ENCODE measurements at regions not wholly inside any gene's neighbourhood (a gene's known extent, or its start where the extent isn't known, plus 50 kb on each side); places are given as distances from the start of the nearest gene placed in this dataset.
A peak's percentile ranks its signal among the peaks of the same experiment; 100 is the strongest.

- DNase-seq, result no peak
Observed at GRCh38 chr3:30372837-30373236, 233.6 kb upstream of the TGFBR2 start.

DNA sequence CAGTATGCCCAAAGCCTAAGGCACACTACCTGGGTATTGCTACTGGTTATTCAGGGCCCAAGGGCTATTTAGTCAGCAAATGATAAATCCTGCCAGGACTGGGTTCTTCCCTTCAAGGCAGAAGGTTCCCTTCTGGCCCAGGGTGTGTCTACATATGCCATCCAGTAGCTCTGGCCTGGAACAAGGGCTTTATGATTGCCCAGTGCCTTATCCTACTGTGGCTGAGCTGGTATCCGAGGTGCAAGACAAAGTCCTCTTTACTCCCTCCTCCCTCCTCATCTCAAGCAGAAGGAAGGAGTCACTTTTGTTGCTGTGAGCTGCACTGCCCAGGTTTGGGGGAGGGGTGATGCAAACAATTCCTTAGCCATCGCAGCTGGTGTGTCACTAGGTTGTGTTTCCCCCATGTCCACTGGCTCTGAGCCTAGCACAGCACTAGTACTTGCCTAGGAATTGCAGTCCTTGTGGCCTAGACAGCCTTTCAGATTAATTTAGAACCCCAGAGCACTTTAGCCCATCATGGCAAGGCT lies 221.8 kb upstream of the TGFBR2 start:
- no peak for DNase-seq

DNA sequence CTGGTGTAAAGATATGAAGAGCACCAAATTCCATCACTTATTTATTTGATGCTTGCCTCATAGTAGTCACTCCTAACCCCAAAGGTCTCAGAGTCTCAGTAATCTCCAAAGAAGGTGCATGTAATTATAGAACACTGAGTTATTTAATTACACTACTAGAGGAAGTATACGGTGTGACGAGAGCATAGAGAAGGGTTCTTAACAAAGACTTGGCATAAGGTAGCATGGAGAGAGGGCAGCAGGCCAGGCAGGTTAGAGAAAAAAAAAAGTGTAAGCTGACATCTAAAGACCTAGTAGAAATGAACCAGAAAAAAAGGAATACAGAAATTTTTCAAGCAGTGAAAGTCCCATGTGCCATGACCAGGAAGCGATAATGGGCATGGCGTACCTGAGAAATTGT lies 213.3 kb upstream of the TGFBR2 start:
- DNase-seq, result no peak

DNA sequence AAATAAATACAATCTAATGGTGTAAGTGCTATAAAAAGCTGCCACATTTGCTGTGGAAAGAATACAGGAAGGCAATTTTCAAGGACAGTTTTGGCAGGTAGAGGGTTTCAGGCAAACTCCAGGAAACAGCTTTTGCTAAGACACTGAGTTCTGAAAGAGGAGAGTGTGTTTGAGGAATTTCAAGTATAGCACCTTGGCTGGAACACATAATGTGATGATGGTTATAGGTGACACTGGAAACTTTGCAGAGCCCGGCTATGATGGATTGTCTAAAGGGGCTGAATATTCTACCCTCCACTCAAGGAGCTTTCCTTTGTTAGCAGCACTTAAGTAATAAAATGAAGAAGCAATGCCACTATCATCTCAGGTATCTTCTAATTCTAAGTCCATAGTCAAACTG lies 209.4 kb upstream of the TGFBR2 start:
- DNase-seq, result no peak

DNA sequence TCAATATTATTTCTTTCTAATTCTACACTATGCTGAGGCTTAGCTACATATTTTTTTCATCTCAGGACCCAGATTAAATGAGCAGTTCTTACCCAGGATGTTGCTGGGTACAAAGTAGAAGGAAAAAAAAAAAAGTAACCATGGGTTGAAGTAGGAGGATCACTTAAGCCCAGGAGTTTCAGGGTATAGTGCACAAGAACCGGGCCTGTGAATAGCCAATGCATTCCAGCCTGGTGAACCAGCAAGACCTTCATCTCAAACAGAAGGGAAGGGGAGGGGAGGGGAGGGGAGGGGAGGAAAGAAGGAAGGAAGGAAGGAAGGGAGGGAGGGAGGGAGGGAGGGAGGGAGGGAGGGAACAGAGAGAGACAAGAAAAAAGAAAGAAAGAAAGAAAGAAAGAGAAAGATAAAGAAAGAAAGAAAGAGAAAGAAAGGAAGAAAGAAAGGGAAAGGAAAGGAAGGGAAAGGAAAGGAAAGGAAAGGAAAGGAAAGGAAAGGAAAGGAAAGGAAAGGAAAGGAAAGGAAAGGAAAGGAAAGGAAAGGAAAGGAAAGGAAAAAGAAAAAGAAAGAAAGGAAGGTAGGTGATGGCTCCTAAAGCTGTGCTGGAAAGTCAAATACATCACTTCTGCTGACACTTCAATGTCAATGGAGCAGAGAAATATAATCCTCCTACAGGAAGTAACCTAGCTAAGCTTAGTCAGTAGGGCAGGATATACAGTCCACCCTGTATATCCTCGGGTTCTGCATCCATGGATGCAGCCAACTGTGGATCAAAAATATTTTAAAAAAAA lies 206.8 kb upstream of the TGFBR2 start:
- DNase-seq, result no peak

GRCh38 chr3:30400926-30401325 lies 205.5 kb upstream of the TGFBR2 start:
- DNase-seq, result no peak

- DNase-seq, result no peak
Observed at GRCh38 chr3:30401971-30402370, 204.4 kb upstream of the TGFBR2 start.

DNA sequence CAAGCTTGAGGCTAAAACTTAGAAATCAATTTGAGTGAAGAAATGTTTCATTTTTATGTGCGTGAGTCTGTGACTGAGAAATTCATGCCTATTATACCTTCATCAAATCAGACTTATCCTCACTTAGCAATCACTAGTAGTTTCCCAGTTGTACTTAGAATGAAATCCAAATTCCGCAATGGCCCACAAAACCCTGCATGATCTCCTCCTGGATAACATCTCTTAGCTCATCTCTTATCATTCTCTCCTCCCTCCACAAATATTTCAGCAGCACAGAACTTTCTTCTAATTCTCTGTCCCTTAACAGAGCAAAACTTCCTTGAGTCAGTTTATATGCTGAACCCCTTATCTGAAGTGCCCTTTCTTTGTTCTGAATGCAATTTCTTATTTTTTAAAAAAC lies 198.8 kb upstream of the TGFBR2 start:
- DNase-seq, result no peak

DNA sequence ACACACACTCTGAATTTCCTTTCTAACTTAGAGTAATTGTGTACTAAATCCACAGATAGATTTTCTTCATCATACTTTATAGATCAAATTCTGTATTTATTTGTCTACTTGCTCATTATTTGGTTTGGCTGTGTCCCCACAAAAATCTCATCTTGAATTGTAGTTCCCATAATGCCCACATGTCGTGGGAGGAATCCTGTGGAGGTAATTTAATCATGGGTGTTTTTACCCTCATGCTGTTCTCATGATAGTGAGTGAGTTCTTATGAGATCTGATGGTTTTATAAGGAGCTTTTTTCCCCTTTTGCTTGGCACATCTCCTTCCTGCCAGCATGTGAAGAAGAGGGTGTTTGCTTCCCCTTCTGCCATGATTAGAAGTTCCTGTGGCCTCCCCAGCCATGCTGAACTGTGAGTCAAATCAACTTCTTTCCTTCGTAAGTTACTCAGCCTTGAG lies 198.3 kb upstream of the TGFBR2 start:
- DNase-seq, result no peak

- no peak for DNase-seq
Observed at GRCh38 chr3:30418443-30418842, 188.0 kb upstream of the TGFBR2 start.

GRCh38 chr3:30421266-30421665 lies 185.1 kb upstream of the TGFBR2 start:
- no peak for DNase-seq

GRCh38 chr3:30426293-30426993 lies 180.0 kb upstream of the TGFBR2 start:
- DNase-seq, result no peak

GRCh38 chr3:30428251-30428650 lies 178.2 kb upstream of the TGFBR2 start:
- no peak for DNase-seq

DNA sequence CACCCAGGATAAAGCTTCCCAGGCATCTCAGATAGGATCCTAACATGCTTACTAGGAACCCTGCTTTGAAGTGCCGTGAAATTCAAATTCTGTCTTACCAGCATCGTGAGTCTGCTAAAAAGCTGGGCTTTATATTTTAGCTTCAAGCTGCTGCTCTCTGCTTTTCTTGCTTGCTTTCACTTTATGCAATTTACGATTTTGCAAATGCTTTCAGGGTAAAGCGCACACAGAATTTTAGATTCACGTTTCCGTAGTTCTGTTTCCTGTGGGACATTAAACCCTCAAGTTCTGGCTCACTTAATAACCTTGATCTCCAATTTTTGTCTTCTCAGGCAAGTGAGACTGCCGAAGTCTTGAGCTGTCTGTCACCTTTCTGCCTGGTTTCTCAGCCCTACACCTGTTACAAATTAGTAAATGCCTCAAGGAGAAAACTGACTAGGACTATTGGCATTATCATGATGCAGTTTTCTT lies 170.5 kb upstream of the TGFBR2 start:
- DNase-seq, result no peak

DNA sequence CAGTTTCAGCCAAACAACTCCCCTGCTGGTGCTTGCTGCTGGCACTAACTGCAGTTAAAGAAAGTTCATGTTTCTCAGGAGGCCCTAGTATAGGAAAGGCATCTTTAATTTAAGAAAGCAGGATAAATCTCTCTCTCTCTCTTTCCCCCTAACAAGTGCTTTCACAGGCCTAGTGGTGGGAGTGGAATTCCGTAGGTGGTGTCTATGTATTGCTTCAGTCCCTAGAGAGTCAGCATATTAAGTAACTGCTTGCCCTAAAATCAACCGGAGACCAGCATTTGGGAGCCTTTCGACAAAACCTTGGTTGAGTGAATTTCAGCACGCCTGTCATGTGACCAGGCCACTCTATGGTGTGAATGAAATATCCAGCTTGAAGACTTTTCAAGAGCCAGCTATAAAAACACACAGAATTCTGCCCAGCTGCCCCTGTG lies 169.2 kb upstream of the TGFBR2 start:
- DNase-seq, result no peak

- no peak for DNase-seq
Observed at GRCh38 chr3:30438126-30438525, 168.3 kb upstream of the TGFBR2 start.

DNA sequence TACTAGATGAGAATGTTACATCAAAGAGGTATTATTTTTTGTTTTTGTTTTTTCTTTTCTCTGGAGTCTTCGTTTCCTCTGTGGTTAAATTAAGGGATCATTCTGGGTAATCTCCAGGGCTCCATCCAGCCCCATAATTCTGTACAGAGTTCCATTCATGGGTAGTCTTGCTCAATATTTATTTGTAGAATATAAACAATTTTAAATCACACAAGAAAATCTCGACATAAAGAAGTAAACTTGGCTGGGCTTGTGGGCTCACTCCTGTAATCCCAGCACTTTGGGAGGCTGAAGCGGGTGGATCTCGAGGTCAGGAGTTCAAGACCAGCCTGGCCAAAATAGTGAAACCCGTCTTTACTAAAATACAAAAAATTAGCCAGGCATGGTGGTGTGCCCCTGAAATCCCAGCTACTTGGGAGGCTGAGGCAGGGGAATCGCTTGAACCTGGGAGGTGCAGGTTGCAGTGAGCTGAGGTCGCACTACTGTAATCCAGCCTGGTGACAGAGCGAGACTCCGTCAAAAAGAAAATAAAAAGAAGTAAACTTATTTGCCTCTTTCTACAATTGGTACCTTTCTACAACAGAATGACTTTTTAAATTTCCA lies 166.8 kb upstream of the TGFBR2 start:
- no peak for DNase-seq

DNA sequence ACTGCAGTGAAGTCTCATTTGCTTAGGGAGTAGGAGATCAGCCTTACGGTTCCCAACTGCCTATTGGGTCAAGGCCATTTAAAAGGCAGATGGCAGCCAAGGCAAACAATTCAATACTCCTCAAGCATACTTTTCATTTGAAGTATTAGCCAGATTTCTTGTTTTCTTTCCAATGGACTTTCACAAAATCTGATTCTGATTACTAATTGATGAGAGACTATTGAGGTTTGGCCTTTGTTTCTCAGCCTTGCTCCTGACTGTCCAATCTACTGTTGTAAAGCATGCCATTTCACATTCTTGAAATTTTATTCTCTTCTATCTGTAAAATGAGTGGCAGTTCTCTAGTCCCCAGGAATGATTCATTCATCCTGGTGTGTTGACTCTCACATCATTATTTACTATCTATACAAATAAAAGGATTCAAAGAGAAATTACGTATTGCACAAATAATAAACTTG lies 166.2 kb upstream of the TGFBR2 start:
- DNase-seq, result no peak

DNA sequence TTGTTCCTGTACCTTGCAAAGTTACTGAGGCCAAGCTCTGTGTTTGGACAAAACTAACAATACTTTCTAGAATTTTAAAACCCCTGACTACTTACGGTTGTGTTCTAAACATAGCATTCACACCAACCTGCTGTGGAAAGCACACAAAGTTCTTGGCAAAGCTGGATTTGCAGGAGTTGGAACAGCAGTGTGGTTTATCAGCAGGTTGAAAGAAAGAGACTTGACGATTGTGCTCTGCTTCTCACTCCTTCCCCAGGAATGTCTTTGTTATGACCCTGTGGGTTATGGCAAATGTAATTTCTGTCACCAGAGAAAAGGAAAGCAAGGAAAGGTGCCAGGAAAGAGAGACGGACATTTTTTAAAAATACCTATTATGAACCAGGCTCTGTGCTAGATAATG lies 165.5 kb upstream of the TGFBR2 start:
- no peak for DNase-seq

GRCh38 chr3:30443756-30444673 lies 162.4 kb upstream of the TGFBR2 start:
- DNase-seq, result peak; percentile 9

- DNase-seq, result no peak
Observed at GRCh38 chr3:30448450-30449289, 157.7 kb upstream of the TGFBR2 start.

DNA sequence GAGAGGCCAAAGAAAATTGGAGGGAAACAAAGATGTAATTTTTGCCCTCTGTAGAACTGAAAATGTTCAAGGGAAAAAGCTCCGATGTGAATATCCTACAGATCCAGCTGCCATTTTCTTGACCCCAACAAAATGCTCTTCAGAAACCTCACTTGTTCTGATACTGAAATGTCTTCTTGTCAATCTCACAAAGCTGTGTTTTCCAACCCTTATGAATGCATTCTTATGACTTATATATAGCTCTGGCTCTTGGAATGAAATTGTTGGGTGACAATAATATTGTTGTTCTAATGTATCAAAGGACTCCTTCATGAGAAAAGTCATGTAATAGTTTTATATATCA lies 157.1 kb upstream of the TGFBR2 start:
- DNase-seq, result no peak

All from KG1 (cell line).